Activated T-helper 2 cell treated with anti-CD3 and anti-CD28 coated beads, Interferon-gamma antibody, Interleukin-2, Interleukin-4, amounts not matched to agents 10 μg/mL and 5 μg/mL and 100 μg/mL, durations not matched to agents 14 hours and 24 hours and 36 hours (primary cell): ENCODE measurements at regions not wholly inside any gene's neighbourhood (a gene's known extent, or its start where the extent isn't known, plus 50 kb on each side); places are given as distances from the start of the nearest gene placed in this dataset.

Experiments
- DNase-seq: peaks from one replicate; pipeline ENCODE4 v3.0.0; 2021; ENCODE audit warnings: low spot score
- H3K27ac Mint-ChIP-seq: one replicate; pipeline ENCODE4 v1.8.0; 2021; ENCODE audit warnings: mixed read lengths
- H3K27me3 Mint-ChIP-seq: one replicate; pipeline ENCODE4 v1.8.0; 2021; ENCODE audit warnings: low read depth, mixed read lengths
- H3K36me3 Mint-ChIP-seq: one replicate; pipeline ENCODE4 v1.8.0; 2021; ENCODE audit warnings: low read depth, mixed read lengths
- H3K4me1 Mint-ChIP-seq: one replicate; pipeline ENCODE4 v1.8.0; 2021; ENCODE audit warnings: low read depth, mixed read lengths
- H3K4me3 Mint-ChIP-seq: one replicate; pipeline ENCODE4 v1.8.0; 2021; ENCODE audit warnings: low read depth, mild to moderate bottlenecking, moderate library complexity, mixed read lengths
- H3K9me3 Mint-ChIP-seq: one replicate; pipeline ENCODE4 v1.8.0; 2021; ENCODE audit warnings: mixed read lengths
- intact Hi-C: fragments of 100-400 bp; cut with micrococcal nuclease; formaldehyde crosslinking; loops from one replicate; pipeline ENCODE4 v1.15.1; 2023

- H3K36me3 Mint-ChIP-seq, result no peaks in the 10 kb centered on the region
- intact Hi-C loops, result no loop called here
- no peaks in the 10 kb centered on the region for H3K4me1 Mint-ChIP-seq
- no peak overlapping the region for H3K27ac Mint-ChIP-seq
- H3K4me3 Mint-ChIP-seq, result no peak overlapping the region
- no peaks in the 10 kb centered on the region for H3K27me3 Mint-ChIP-seq
- no peaks in the 10 kb centered on the region for H3K9me3 Mint-ChIP-seq
- no peak for DNase-seq
Measured at GRCh38 chr5:111002036-111002435, 69.5 kb upstream of the TSLP start.

DNA sequence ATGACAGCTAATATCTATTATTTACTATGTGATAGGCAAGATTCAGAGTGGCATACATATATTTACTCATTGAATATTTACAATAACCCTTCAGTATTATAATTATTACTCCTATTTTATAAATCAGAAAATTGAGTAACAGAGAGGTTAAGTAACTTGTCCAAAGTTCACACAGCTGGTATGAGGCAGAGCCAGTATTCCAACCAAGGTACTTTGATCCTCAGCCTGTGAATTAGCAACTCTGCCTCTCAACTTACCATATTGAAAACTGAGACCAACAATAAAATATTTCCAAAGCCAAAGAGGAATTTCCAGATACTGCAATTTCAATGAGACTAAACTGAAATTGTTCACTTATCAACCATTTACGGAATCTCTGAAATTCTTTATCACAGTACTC is 67.9 kb upstream of the TSLP start:
- Mint-ChIP-seq H3K27ac (no peak overlapping the region), H3K27me3 (no peaks in the 10 kb centered on the region), H3K36me3 (no peaks in the 10 kb centered on the region), H3K9me3 (no peaks in the 10 kb centered on the region), H3K4me3 (no peak overlapping the region), H3K4me1 (no peaks in the 10 kb centered on the region)
- DNase-seq, result no peak
- intact Hi-C loops, result no loop called here

GRCh38 chr5:111004291-111004690 is 67.2 kb upstream of the TSLP start:
- DNase-seq, result no peak
- Mint-ChIP-seq H3K4me3 (no peak overlapping the region), H3K27ac (no peak overlapping the region), H3K9me3 (no peaks in the 10 kb centered on the region), H3K4me1 (no peaks in the 10 kb centered on the region), H3K27me3 (no peaks in the 10 kb centered on the region), H3K36me3 (no peaks in the 10 kb centered on the region)
- intact Hi-C loops, result no loop called here

- H3K9me3 Mint-ChIP-seq, result no peaks in the 10 kb centered on the region
- H3K4me3 Mint-ChIP-seq, result no peak overlapping the region
- H3K27ac Mint-ChIP-seq, result no peak overlapping the region
- DNase-seq, result no peak
- H3K4me1 Mint-ChIP-seq, result no peaks in the 10 kb centered on the region
- no peaks in the 10 kb centered on the region for H3K36me3 Mint-ChIP-seq
- intact Hi-C loops, result no loop called here
- peaks cover 2% of the 10 kb centered on the region for H3K27me3 Mint-ChIP-seq
Measured at GRCh38 chr5:111010783-111011182, 60.7 kb upstream of the TSLP start.

GRCh38 chr5:111013011-111013410 is 58.5 kb upstream of the TSLP start:
- Mint-ChIP-seq H3K36me3 (no peaks in the 10 kb centered on the region), H3K27ac (no peak overlapping the region), H3K4me1 (no peaks in the 10 kb centered on the region), H3K27me3 (peaks cover 5% of the 10 kb centered on the region), H3K4me3 (no peak overlapping the region), H3K9me3 (no peaks in the 10 kb centered on the region)
- intact Hi-C loops, result no loop called here
- no peak for DNase-seq

GRCh38 chr5:111016801-111017200 is 54.7 kb upstream of the TSLP start:
- H3K27ac Mint-ChIP-seq, result no peak overlapping the region
- intact Hi-C loops, result no loop called here
- H3K36me3 Mint-ChIP-seq, result no peaks in the 10 kb centered on the region
- no peaks in the 10 kb centered on the region for H3K4me1 Mint-ChIP-seq
- no peak for DNase-seq
- H3K4me3 Mint-ChIP-seq, result no peak overlapping the region
- no peaks in the 10 kb centered on the region for H3K9me3 Mint-ChIP-seq
- peaks cover 8% of the 10 kb centered on the region for H3K27me3 Mint-ChIP-seq

GRCh38 chr5:111017731-111018130 is 53.8 kb upstream of the TSLP start:
- Mint-ChIP-seq H3K36me3 (no peaks in the 10 kb centered on the region), H3K4me1 (no peaks in the 10 kb centered on the region), H3K27me3 (peaks cover 10% of the 10 kb centered on the region), H3K27ac (no peak overlapping the region), H3K9me3 (no peaks in the 10 kb centered on the region), H3K4me3 (no peak overlapping the region)
- intact Hi-C loops, result no loop called here
- DNase-seq, result no peak
